Germinal center (tissue), 1 donor: ENCODE measurements at regions not wholly inside any gene's neighbourhood (a gene's known extent, or its start where the extent isn't known, plus 50 kb on each side); places are given as distances from the start of the nearest gene placed in this dataset.
"Not testable (repeated sequence)": the region's sequence is repeated elsewhere in the genome, so short reads cannot be mapped to it uniquely, and the experiment has no call there.

Experiments used
- DNase-seq: peaks from one replicate; pipeline ENCODE4 v3.0.0; 2012; ENCODE audit warnings: mixed read lengths, low spot score

DNA sequence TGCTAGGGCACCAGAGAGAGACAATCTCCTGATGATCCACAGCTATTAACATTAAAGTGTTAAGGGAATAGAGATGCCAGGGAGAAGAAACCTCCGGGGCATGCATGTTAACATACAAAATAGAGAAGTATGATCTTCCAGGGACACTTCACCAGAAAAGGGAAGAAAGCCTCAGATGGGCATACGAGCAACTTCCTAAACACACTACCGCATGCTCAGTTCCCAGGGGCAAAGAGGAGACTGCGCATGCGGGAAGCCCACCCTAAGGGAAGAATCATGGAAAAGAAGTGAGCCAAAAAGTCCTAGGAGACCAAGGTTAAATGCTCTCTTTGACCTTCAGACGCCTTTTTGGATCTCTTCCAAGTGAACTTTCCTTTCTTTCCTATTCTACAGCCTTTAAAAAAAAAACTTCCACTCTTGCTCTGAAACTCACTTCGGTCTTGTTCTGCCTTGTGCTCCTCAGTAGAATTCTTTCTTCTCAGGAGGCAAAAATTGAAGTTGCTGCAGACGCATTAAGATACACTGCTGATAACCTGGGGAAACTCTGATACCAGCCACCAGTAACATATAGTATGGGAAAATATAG, 1211.3 kb downstream of the REEP3 start:
- no peak for DNase-seq

DNA sequence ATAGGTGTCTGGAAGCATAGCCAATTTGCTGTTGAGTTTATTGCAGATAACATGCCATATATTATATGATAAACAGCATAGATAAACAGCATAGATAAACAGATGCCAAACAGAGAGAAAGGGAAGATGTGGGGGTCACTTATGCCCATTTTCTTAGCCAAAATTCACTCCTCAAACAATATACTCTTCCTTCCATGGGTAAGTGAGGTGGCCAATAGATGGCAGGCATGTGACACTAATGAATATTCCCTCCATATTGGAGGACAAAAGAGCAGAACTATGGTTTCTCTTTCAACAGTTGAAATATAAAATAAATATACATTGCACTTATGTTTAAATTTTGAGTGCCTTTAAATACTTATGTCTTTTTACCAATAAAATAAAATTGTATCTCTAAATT, 1212.8 kb downstream of the REEP3 start:
- no peak for DNase-seq

GRCh38 chr10:64738462-64738861, 1217.3 kb downstream of the REEP3 start:
- DNase-seq, result no peak

GRCh38 chr10:64745565-64745964, 1224.4 kb downstream of the REEP3 start:
- no peak for DNase-seq

DNA sequence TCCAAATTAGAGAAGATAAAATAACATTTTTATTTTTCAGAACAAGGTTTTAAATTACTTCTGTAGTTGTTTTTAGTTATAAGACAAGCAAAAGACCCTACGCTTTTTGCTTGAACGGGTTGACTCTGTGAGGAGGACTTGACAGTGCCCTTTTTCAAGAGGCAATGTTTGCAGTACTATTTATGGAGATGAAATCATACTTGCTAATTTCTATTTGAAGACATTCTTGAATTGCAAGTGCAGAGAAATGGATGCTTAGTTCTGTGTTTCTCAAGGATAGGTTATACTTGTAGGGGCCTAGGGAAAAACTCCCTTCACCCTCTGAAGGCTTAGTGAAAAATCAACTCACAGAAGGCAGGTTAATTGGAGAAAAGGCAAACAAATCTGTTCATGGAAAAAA, 1229.5 kb downstream of the REEP3 start:
- DNase-seq, result no peak

DNA sequence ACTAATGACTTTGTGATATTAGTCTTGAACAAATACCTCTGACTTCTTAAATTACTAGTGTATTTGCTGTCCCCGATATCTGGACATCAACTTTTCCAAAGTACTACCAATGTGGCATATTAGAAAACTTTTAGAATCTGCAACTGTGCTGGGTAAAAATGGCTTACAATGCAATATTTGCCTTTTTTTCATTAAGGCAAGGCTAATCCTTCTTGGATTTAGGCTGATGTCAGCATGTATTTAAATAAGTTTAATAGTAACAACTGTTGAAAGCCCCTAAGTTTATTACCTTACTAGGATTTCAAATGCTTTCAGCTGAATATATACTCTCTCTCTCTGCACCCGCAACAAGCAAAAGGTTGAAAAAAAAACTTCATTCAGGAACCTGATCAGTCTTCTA, 1232.3 kb downstream of the REEP3 start:
- no peak for DNase-seq

DNA sequence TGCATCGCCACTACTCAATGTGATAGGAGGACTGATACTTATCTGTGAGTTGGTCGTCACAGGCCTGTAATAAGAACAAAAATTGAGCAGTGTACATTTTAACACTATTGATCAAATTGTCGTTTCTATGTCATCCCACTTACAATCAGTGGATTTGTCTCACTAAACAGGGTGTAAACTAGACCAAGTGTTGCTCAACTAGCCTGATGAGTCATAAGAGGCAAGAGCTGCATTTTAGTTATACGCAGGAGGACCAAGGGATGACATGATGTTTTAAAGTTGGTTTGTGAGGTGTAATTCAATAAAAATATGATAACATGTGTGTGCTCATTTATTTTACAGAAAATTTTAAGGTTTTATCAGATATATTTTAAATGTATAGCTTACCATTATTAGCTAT, 1239.2 kb downstream of the REEP3 start:
- no peak for DNase-seq

DNA sequence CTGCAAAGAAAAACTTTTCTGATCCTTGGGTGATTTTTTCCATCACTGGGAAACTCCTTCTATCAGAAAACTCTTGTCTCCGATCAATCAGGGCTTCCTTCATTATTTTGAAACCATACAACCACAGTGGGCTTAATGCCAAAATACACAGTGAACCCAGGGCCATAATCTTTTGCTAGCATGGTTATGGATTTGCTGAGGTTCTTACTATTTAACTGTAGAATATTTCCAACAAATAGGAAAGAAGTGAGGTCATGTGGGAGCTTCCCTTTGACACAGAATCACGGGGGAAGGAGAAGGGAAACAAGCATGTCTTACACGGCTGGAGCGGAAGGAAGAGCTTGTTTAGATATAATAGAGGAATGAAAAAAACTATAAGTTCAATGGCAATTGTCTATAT, 1241.7 kb downstream of the REEP3 start:
- no peak for DNase-seq

DNA sequence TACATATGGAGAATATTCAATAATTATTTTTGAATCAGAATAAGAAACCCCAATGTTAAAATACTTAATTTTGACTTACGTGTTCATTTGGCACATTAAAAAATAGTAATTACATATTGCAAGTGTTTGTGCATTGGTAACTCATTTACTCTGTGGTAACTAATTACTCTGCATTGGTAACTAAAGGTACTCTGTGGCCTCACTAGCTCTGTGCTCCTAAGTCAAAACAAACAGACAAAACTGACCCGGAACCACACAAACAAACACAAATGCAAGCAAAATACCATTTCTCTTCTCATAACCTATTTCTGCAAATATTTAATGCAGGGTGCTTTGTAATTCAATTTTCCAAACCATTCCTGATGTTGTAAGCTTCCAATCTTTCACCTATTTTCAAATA, 1244.3 kb downstream of the REEP3 start:
- DNase-seq, result no peak

- DNase-seq, result no peak
These were observed 1250.3 kb downstream of the REEP3 start for GRCh38 chr10:64771253-64772050.

DNA sequence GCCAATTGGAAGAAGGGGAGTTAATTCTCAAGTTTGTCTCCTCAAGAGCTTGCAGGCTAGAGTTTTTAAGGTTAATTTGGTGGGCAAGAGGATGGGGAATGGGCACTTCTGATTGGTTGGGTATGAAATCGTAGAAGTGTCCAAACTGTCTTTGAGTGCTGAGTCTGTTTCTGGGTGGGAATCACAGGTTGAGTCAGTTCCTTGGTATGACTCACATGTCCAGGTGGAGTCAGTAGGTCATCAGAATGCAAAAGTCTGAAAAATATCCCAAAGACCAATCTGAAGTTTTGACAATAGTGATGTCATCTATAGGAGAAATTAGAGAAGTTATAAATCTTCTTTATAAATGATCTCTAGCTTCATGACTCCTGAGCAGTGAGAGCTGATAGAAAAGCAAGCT, 1252.2 kb downstream of the REEP3 start:
- no peak for DNase-seq

DNA sequence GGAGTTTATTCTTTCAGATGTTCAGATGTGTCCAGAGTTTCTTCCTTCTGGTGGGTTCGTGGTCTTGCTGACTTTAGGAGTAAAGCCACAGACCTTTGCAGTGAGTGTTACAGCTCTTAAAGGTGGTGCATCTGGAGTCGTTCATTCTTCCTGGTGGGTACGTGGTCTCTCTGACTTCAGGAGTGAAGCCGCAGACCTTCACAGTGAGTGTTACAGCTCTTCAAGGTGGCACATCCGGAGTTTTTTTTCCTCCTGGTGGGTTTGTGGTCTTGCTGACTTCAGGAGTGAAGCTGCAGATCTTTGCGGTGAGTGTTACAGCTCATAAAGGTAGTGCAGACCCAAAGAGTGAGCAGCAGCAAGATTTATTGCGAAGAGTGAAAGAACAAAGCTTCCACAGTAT, 1263.2 kb downstream of the REEP3 start:
- DNase-seq, result not testable (repeated sequence)

DNA sequence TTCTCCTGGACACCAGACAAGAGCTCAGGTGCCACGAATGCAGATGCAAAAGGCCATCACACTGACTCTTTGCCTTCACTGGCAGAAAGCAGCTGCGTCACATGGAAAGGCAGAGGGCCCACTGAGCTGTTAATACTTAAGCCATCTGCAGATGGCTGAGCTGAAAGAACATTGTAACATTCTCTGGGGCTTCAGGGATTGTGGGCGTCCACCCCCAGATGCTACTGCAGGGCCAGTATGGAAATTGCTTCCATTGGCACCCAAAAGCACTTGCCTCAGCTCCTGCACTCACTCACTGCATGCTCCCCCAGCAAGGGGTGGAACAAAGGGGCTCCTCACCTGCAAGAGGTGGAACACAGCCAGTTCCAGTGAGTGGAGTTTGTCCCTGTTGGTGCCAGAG, 1264.6 kb downstream of the REEP3 start:
- DNase-seq, result no peak

DNA sequence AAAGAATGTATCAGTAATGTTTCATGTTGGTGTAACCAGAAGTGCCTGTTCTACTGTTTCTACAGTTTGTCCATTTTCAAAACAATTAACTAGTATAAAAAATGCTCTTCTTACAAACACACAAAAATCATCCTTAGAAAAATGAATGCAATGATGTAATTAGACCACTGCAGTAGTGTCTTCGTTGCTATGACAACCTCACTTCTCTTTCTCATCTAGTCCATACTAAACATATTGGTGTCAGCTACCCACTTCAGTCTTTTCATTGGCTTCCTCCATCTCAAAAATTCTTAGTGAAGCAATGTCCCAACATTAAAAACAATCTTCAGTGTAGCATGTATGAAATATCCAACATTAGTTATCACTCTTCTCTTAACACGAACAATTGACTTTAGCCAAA, 1265.8 kb downstream of the REEP3 start:
- DNase-seq, result no peak

DNA sequence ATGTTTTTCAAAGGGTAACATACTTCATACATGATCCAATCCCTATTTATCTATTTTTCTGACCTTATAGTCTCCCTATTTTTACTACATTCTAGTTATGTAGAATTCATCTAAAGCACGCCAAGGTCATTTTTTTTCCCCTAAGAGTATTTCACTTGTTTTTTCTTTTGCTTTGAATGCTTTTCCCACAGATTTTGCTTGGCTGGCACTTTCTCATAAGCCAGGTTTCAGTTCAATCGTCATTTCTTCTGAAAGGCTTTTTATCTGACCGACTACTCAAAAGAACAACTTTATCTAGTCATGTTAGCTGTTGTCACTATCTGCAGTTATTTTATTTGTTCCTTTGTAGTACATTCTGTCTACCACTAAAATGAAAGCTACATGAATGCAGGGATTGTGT, 1274.6 kb downstream of the REEP3 start:
- no peak for DNase-seq

- no peak for DNase-seq
These were observed 1277.1 kb downstream of the REEP3 start for GRCh38 chr10:64798297-64798696.

DNA sequence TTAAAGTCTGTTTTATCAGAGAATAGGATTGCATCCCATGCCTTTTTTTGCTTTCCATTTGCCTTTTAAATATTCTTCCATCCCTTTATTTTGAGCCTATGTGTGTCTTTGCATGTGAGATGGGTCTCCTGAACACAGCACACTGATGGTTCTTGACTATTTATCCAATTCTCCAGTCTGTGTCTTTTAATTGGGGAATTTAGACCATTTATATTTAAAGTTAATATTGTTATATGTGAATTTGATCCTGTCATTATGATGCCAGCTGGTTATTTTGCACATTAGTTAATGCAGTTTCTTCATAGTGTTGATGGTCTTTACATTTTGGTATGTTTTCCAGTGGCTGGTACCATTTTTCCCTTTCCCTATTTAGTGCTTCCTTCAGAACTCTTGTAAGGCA, 1287.0 kb downstream of the REEP3 start:
- DNase-seq, result not testable (repeated sequence)

DNA sequence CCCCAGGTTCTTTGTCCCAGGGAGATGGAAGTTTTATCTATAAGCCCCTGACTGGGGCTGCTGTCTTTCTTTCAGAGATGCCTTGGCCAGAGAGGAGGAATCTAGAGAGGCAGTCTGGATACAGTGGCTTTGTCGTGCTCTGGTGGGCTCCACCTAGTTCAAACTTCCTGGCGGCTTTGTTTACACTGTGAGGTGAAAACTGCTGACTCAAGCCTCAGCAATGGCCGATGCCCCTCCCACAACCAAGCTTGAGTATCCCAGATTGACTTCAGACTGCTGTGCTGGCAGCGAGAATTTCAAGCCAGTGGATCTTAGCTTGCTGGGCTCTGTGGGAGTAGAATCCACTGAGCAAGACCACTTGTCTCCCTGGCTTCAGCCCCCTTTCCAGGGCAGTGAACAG, 1288.8 kb downstream of the REEP3 start:
- DNase-seq, result not testable (repeated sequence)

DNA sequence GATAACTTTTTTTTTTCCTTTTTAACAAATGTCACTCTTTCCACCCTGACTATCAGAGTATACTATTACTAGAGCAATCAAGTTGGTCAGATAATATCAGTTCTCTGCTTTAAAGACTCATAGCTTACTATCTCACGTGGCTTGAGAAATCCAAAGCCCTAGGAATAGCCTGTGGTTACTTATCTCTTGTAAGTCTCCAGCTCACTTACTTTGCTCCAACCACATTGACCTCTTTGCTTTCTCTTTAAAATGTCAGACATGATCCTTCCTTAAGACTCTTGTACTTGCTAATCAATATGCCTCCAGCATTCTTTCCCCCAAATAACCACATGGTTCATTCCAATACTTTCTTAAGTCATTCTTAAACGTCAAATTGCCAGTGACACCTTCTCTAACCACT, 1292.2 kb downstream of the REEP3 start:
- no peak for DNase-seq

DNA sequence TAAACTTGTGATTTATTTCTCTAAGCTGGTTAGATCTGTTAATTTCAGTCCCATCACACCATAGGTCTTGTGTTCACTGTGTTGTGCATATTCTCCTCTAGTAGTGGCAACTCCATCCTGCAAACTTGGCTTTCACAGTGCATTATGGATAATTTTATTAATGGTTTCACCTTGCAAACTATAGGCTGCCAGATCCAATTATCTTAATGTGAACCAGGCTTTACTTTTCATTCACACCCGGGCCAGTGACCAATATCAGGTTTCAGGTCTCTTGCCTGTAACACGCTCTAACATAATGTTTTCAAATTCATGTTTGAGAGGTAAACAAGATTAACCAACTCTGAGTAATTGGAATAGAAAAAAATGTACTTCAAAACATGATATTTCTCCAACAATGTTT, 1293.0 kb downstream of the REEP3 start:
- DNase-seq, result no peak

DNA sequence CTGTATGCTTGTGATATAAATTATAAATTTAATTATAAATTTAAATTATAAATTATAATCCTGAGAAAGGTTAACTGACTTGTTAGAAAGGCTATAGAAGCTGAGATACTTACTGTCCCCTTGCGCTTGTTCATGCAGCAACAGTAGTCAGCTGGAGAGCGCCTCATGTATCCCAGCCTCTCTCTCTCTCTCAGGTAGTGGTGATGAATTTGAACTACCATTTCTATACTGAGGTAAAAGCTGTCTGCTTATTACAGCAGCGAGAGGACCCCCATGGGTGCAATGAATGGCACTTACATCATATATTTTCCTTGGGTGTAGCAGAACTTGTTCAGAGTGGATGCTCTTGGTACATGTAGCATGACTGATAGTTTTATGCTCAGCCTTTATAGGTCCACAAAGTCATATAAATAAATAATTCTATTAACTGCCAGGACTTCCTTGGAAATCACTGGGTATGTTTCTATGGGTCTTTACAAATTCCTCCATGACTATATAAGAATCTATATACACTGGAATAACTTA, 1308.7 kb downstream of the REEP3 start:
- no peak for DNase-seq

DNA sequence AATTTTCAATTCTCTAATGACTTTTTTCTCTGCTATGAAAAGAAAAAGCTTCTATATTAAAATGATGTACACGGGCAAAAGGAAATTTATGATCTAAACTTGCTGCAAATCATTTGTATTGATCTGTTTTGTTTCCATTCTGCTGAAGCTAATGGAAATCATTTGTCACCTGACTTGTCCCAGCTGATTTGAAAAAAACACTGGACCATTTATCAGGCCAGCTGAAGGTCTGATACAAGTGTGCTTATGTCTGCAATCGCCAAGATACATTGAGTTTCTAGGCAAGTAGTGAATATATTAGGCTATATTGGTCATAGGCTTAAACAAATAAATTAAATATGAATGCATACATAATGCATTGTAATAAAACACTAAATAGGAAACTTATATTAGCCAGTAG, 1309.7 kb downstream of the REEP3 start:
- no peak for DNase-seq

- DNase-seq, result no peak
These were observed 1319.1 kb downstream of the REEP3 start for GRCh38 chr10:64840341-64840740.

DNA sequence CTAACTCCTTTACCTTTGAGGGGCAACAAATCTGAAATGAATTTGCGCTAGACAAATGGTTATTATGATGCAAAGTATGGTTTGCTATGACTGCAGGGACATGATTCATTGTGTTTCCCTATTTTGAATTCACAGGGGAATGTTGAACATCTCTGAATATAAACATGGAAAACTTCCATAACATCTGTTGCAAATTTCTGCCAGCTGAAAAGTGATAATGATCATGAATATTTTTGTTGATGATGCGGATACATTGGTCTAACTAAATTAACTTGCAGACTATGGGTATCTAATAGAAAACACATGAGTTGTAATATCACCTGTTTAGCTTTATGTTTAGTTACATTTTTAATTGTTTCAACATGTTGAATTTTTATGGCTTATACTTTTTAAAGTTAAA, 1325.5 kb downstream of the REEP3 start:
- DNase-seq, result no peak
